Body of pancreas (tissue), 4 donors: ENCODE measurements at regions not wholly inside any gene's neighbourhood (a gene's known extent, or its start where the extent isn't known, plus 50 kb on each side); places are given as distances from the start of the nearest gene placed in this dataset.

Experiments
- ATAC-seq: fragments of 150-250 bp; one replicate; pipeline ENCODE4 v1.9.1; 2016
- DNase-seq, 4 donors: peaks; one replicate each; pipeline ENCODE4 v3.0.0-alpha.2; 2019
- H3K27ac ChIP-seq, 4 donors: fragments of 200-600 bp; sonication (generic); 1 replicate in 3 of 4; 2 replicates in 1 of 4; pipeline versions ENCODE4 v1.5.1 to v1.6.1; 2016 to 2019; ENCODE audit warnings: mild to moderate bottlenecking in 1 of 4, mixed read lengths in 1 of 4, moderate library complexity in 1 of 4
- H3K27me3 ChIP-seq, 2 donors: fragments of 200-600 bp; sonication (generic); one replicate each; pipeline ENCODE4 v1.6.0; 2016; ENCODE audit warnings: mild to moderate bottlenecking in 1 of 2
- H3K36me3 ChIP-seq, 2 donors: fragments of 200-600 bp; sonication (generic); replicated peaks in 1 of 2; 2 replicates each; pipeline ENCODE4 v1.5.1; 2016; ENCODE audit warnings: low read depth in 2 of 2; ENCODE audit not compliant: insufficient read depth in 1 of 2
- H3K4me1 ChIP-seq: fragments of 200-600 bp; sonication (generic); one replicate; pipeline ENCODE4 v1.6.0; 2016
- H3K4me3 ChIP-seq, 2 donors: fragments of 200-600 bp; sonication (generic); 1 replicate in 1 of 2; 2 replicates in 1 of 2; pipeline ENCODE4 v1.5.1; 2016 to 2019
- H3K9me3 ChIP-seq, 3 donors: fragments of 200-600 bp; sonication (generic); 1 replicate in 2 of 3; 2 replicates in 1 of 3; pipeline ENCODE4 v1.5.1; 2016
- CTCF ChIP-seq, 7 experiments: fragments of 450-650 bp in 4 of 7; fragments of 200-600 bp in 3 of 7; sonication (generic) in 3 of 7; IDR thresholded peaks; one replicate each; pipeline ENCODE4 v1.5.1; 2016 to 2019; ENCODE audit warnings: antibody characterized with exemption in 7 of 7
- POLR2A ChIP-seq, 3 donors: fragments of 450-650 bp; IDR thresholded peaks; one replicate each; pipeline ENCODE4 v1.6.1; 2016; ENCODE audit warnings: antibody characterized with exemption in 3 of 3, mild to moderate bottlenecking in 2 of 3
- WGBS, 2 donors: methylation state at CpG; one replicate each; pipeline ENCODE4 v1.1.5; 2017; 5-methylcytosine and 5-hydroxymethylcytosine counted together
- intact Hi-C: fragments of 100-400 bp; cut with DNase I; formaldehyde crosslinking; loops from one replicate; pipeline ENCODE4 v1.15.1; 2023

- TF ChIP-seq CTCF (IDR thresholded peaks at IDR 0.05) (no peak), POLR2A (IDR thresholded peaks at IDR 0.05) (no peak)
- intact Hi-C loops = no loop called here
- Histone ChIP-seq H3K27me3 (no peaks in the 10 kb centered on the region), H3K27ac (no peak overlapping the region), H3K9me3 (peaks cover 0 to 4% (median 0%) of the 10 kb centered on the region in 3 donors), H3K4me1 (no peaks in the 10 kb centered on the region), H3K4me3 (no peak overlapping the region), H3K36me3 (no peaks in the 10 kb centered on the region)
- WGBS, 2 donors = 53 to 61% methylated on average over 24 of the region's 24 CpGs
- ATAC-seq (no peak), DNase-seq (no peak)
Observed at GRCh38 chr7:4343272-4344247, 338.5 kb upstream of the FOXK1 start.

- no peak overlapping the region for H3K27ac ChIP-seq
- H3K4me1 ChIP-seq = no peaks in the 10 kb centered on the region
- 64 to 73% methylated on average over 5 of the region's 5 CpGs for WGBS, 2 donors
- intact Hi-C loops = no loop called here
- peaks cover 0 to 4% (median 0%) of the 10 kb centered on the region in 3 donors for H3K9me3 ChIP-seq
- H3K4me3 ChIP-seq = no peak overlapping the region
- H3K27me3 ChIP-seq = no peaks in the 10 kb centered on the region
- TF ChIP-seq CTCF (IDR thresholded peaks at IDR 0.05) (no peak), POLR2A (IDR thresholded peaks at IDR 0.05) (no peak)
- ATAC-seq (no peak), DNase-seq (no peak)
- no peaks in the 10 kb centered on the region for H3K36me3 ChIP-seq
Observed at GRCh38 chr7:4345004-4345403, 337.1 kb upstream of the FOXK1 start.

- WGBS, 2 donors = 85 to 89% methylated on average over 1 of the region's 1 CpG
- DNase-seq = no peak
- no peak for TF ChIP-seq CTCF (IDR thresholded peaks at IDR 0.05)
- TF ChIP-seq POLR2A (IDR thresholded peaks at IDR 0.05) = no peak
Observed at GRCh38 chr7:4352069-4352468, 330.0 kb upstream of the FOXK1 start.

GRCh38 chr7:4361774-4362173 lies 320.3 kb upstream of the FOXK1 start:
- Histone ChIP-seq H3K27ac (no peak overlapping the region), H3K9me3 (peaks cover 0 to 2% (median 0%) of the 10 kb centered on the region in 3 donors), H3K4me1 (no peaks in the 10 kb centered on the region), H3K4me3 (no peak overlapping the region), H3K27me3 (no peaks in the 10 kb centered on the region), H3K36me3 (no peaks in the 10 kb centered on the region)
- intact Hi-C loops = no loop called here
- no peak for ATAC-seq
- DNase-seq = no peak
- 77 to 86% methylated on average over 5 of the region's 5 CpGs for WGBS, 2 donors
- no peak for TF ChIP-seq CTCF (IDR thresholded peaks at IDR 0.05)
- TF ChIP-seq POLR2A (IDR thresholded peaks at IDR 0.05) = no peak

More at GRCh38 chr7:4352069-4352468, 330.0 kb upstream of the FOXK1 start:
- Histone ChIP-seq H3K36me3 (no peaks in the 10 kb centered on the region), H3K27me3 (no peaks in the 10 kb centered on the region), H3K9me3 (peaks cover 0 to 3% (median 0%) of the 10 kb centered on the region in 3 donors), H3K4me1 (no peaks in the 10 kb centered on the region), H3K27ac (no peak overlapping the region), H3K4me3 (no peak overlapping the region)
- ATAC-seq = no peak
- intact Hi-C loops = no loop called here
